ENCODE measurements at regions not wholly inside any gene's neighbourhood (a gene's known extent, or its start where the extent isn't known, plus 50 kb on each side); places are given as distances from the start of the nearest gene placed in this dataset.
A peak's percentile ranks its signal among the peaks of the same experiment; 100 is the strongest.

GRCh38 chr6:23140871-23141270, 571.5 kb downstream of the HDGFL1 start:
- no peak overlapping the region for H3K4me3 ChIP-seq (ENCODE audit: low read depth, low read length)
- TF ChIP-seq CTCF (conservative IDR thresholded peaks at IDR 0.05; ENCODE audit: low read depth, low read length): no peak
- no peak for DNase-seq (ENCODE audit: low read depth)

GRCh38 chr6:23145781-23146180, 576.4 kb downstream of the HDGFL1 start:
- TF ChIP-seq CTCF (conservative IDR thresholded peaks at IDR 0.05; ENCODE audit: low read depth, low read length): no peak
- no peak overlapping the region for H3K4me3 ChIP-seq (ENCODE audit: low read depth, low read length)
- no peak for DNase-seq (ENCODE audit: low read depth)

GRCh38 chr6:23154159-23154558, 584.8 kb downstream of the HDGFL1 start:
- no peak overlapping the region for H3K4me3 ChIP-seq (ENCODE audit: low read depth, low read length)
- TF ChIP-seq CTCF (conservative IDR thresholded peaks at IDR 0.05; ENCODE audit: low read depth, low read length): no peak
- no peak for DNase-seq (ENCODE audit: low read depth)

GRCh38 chr6:23170049-23170448, 600.7 kb downstream of the HDGFL1 start:
- no peak for DNase-seq (ENCODE audit: low read depth)
- TF ChIP-seq CTCF (conservative IDR thresholded peaks at IDR 0.05; ENCODE audit: low read depth, low read length): no peak
- no peak overlapping the region for H3K4me3 ChIP-seq (ENCODE audit: low read depth, low read length)

- H3K4me3 ChIP-seq (ENCODE audit: low read depth, low read length): no peak overlapping the region
- no peak for TF ChIP-seq CTCF (conservative IDR thresholded peaks at IDR 0.05; ENCODE audit: low read depth, low read length)
- peak; percentile 36 for DNase-seq (ENCODE audit: low read depth)
Measured at GRCh38 chr6:23173234-23173633, 603.9 kb downstream of the HDGFL1 start.

- DNase-seq (ENCODE audit: low read depth): peak; percentile 91
- no peak for TF ChIP-seq CTCF (conservative IDR thresholded peaks at IDR 0.05; ENCODE audit: low read depth, low read length)
- H3K4me3 ChIP-seq (ENCODE audit: low read depth, low read length): no peak overlapping the region
Measured at GRCh38 chr6:23174781-23175361, 605.5 kb downstream of the HDGFL1 start.

GRCh38 chr6:23175391-23175790, 606.0 kb downstream of the HDGFL1 start:
- no peak for TF ChIP-seq CTCF (conservative IDR thresholded peaks at IDR 0.05; ENCODE audit: low read depth, low read length)
- DNase-seq (ENCODE audit: low read depth): peak; percentile 39
- no peak overlapping the region for H3K4me3 ChIP-seq (ENCODE audit: low read depth, low read length)
